M059J (cell line): ENCODE measurements at regions not wholly inside any gene's neighbourhood (a gene's known extent, or its start where the extent isn't known, plus 50 kb on each side); places are given as distances from the start of the nearest gene placed in this dataset.

ENCODE experiments used
- DNase-seq: peaks from one replicate; pipeline ENCODE4 v3.0.0-alpha.2; 2012; ENCODE audit warnings: low read depth

DNA sequence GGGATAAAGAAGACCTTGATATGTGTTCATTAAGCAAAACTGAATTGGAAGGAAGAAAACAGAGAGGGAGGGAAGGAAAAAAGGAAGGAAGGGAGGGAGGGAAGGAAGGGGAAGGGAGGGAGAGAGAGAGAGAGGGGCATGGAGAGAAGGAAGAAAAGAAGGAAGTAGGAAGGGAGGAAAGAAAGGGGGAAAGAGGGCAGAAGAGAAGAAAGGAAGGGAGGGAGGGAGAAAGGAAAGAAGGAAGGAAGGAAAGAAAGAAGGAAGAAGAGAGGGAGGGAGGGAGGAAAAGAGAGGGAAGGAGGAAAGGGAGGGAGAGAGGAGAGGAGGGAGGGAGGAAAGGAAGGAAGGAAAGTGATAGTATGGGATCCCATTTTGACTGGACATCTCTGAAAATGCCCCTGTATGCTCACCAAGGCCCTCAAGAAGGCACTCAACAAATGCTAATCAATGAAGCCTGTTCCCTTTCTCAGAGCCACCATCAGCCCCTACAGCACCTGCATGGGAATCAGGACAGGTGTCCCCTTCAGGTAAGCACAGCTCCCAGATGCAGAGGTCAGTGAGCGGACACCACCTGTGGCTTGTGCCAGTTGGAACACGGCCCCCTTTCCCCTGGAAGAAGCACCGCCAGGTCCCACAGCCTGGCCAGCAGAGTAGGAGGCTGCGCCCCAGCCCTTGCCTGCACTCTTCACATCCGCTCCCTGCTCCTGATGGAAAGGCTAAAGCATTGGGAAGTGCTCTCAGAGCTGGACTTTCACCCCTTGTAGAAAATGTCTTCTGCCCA lies 161.4 kb upstream of the DIO3 start:
- DNase-seq = no peak

DNA sequence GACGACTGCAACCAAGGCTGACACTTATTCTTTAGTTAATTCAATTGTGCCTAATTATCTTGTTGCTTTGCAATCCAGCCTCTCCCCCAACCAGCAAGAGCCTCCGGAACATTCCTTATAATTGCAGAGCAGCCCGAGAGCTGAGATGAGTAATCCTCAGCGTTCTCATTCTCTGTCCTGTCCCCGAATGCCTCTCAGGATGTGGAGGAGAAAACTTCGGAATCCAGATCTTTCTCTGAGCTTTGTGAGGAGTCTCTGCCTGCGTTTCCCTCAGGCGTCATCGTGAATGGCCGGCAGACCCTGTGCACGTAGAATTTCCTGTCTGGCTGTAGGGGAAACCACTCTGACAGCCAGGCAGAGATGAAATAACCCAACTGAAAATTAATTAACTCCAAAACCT lies 160.5 kb upstream of the DIO3 start:
- no peak for DNase-seq

DNA sequence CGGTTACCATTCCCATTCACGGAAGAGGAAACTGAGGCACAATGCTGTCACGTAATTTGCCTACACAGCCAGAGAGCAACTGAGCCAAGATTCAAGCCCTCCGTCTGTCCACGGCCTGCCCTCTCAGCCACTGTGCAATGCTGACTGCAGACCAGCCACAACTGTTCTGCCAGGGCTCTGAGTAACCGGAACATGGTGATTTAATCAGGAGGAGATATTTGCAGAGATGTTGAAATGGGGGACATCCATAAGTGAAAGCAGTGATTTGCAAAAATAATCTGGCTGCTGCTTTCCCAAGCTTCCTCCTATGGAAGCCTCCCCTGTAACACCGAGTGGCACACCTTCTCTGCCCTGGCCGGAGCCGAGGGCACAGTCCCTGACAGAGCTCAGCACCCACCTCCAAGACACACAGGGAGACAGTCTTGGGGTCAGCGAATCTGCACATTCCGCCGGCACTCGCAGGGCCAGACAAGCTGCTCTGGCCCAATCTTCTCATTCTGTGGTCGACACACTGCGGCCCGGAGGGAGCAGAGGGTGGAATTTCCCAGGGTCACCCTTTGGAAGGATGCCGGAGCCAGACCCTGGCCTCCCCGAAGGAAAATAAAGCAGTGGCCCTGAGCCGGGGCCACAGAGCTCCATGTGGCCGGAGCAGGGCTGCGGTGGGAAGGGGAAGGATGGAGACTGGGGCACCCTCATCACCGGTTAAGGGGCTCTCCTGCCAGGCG lies 158.2 kb upstream of the DIO3 start:
- no peak for DNase-seq

DNA sequence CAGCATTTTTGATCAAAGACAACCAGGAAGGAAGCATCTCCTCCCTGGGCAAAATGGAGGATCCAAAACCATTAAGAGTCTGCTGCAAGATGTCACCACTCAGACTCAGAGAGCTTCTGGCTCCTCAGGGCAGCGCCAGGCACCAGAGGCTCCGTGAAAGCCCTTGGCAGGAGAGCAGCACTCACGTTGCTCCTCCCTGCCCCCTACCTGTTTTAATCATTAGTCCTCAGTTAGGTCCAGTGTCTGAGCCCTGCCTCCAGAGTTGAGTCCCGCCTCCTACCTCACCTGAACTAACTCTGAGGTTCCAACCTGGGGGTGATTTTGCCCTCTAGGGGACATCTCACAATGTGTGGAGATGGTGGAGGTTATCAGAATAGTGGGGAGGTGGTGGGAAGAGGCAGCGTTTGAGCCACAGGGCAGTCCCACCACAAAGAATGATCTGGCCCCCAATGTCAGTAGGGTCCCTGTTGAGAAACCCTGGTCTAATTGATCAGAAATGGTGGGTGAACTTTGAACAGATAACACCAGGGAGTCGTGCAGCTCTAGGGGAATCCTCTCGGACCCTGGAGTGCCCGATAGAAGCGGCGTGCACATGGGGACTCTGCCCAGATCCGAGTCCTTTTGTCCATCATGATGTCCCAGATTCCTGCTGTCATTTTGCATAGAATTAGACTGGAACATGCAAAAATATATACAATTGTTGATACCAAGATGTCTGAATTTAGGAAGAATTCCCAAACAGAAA lies 156.7 kb upstream of the DIO3 start:
- no peak for DNase-seq

DNA sequence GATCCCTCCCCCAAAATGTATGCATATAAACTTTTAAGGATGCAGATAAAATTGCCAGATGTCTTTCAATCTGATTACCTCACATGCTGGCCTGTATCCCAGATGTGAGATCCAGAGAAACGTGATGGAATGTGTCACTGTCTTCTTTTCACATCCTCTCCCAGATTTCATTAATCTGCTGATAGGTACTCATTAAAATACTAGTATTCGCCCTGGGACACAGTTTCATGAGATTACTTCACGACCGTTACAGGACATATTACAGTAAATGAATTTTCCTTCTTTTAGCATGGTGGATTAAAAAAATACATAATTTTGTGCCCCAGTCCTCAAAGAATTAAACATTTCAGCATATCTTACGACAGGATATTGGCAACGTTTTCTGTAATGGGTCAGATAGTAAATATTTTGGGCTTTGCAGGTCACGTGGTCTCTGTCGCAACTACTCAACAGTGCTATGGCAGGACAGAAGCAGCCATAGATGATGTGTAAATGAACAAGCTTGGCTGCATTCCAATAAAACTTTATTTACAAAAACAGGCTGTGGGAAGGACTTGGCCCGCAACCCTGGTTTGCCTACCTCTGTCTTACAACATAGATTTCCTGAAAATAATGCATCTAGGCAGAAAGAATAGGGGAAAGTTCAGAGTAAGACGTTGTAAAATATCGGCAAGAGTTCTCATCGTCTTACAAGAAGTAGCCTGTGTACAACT lies 156.0 kb upstream of the DIO3 start:
- DNase-seq = peak; percentile 12

DNA sequence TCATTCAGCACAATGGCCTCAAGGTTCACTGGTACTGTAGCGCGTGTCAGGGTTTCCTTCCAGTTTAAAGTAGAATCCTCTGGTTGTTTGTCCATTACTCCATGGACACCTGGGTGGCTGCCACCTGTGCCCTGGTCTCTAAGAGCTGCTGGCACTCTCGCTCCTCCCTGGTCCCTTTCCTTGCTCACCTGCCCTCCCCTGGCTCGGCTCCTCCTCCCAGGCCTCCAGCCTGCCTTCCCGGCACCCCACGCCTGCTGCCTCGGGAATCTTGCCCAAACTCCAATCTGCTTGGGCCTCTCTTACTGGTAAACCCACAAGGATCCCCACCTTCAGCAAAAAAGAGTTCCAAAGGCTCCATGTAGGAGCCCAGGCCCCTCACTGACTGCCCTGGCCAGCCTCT lies 154.4 kb upstream of the DIO3 start:
- DNase-seq = no peak

DNA sequence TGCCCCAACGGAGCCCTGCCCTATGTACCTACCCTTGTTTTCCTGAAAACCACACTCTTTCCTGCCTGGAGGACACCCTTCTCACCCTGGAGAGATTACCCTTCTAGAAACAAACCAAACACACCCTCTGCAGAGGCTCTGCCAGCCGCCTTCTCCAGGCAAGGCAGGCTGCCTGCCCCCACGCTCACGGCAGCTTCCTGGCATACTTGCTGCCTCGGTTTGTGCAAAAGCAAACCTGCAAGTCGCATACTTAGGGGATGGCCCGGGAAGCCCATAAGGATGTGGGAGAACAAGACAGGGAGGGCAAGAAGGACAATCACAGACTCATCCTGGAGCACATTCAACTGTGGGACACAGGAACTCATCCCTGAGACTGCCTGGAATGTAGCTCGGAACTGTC lies 154.0 kb upstream of the DIO3 start:
- no peak for DNase-seq

DNA sequence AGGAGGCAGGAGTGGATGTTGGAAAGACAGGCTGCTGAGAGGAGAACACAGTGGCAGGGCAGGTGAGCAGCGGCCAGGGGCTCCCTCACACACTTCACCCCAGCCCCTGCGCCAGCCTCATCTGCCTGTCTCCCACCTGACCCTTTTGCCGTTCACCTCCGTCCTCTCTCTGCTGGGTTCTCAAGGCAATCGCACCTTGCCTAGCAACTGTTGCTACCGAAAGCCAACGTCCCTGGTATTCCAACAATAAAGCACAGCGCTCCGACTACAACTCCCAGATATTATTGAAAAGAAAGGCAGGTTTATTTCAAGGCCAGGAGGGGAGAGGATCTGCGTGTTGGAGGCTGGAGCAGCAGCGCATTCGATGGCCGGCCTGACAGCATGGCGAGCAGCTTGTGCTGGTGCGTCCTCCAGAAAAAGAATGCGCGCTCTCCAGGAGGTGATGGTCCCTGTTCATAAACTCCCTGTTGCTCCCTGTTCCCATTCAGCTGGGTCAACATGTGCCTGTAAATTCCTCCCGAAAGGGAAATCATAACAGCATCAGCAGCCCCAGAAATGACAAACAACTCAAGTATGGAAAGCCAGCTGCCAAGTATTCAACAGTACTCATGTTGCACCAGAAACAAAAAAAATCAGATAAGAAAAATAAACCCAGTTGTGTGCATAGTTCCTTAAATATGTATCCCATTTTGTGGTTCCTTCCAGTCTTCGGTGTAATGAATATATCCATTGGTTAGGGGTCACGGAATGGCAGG lies 153.0 kb upstream of the DIO3 start:
- DNase-seq = peak; percentile 70

DNA sequence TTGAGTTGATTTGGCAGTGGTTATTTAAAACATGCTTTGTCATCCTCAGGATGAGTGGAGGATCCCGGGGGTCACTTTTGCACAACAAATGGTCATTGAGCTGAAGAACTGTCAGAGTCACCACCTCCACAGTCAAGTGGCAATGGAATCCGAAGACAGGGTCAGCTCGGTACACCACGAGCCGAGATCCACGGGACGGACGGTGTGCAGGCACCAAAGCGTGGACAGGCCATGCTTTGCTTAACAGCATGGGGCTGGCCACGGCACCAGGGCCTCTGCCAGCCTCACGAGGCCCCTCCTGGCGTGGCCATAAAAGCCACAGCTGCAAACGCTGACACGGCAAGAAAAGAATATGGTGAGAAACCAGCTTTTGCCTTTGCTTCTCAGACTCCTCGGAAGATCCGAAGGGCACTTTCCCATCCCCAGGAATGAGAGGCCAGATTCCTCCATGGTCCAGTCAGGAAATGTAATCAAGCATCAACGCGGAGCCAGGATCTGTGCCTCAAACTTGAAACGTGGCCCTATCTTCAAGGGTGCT lies 152.2 kb upstream of the DIO3 start:
- no peak for DNase-seq

DNA sequence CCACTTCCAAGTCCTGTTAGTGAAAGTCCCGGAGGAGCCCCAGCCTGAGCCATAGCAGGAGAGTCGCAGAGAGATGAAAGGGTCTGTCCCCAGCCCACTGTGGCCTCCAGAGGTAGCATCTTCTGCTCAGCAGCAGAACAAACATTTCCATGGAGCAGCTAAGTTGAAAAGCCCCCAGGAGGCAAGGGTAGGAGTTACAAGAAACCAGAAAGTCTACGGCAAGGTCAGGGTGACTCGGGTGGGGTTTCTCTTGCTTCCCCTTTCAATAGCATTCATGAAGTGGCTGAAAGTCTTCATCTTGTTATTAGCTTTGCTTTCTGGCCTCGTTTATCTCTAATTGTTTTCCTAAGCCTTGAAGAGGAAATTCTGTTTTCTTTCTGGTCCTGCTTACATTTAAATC lies 151.2 kb upstream of the DIO3 start:
- DNase-seq = no peak

DNA sequence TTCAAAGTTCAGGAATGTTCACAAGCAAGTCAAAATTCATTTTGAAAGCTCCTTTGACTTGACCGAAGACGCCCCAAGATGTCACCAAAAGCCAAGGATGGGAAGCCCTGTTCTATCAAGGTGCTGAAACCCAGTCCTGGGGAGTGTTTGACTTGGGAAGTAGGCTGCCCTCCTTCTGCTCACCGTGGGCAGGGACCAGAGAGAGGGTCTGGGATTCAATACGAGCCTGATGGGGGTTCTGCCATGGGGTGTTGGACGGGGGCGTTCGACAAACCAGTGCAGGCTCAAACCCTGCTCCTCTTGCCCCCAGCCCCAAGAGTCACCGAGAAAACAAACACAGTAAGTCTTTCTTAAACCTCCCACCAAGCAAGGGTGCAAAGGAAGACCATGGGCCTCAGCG lies 150.1 kb upstream of the DIO3 start:
- DNase-seq = no peak

DNA sequence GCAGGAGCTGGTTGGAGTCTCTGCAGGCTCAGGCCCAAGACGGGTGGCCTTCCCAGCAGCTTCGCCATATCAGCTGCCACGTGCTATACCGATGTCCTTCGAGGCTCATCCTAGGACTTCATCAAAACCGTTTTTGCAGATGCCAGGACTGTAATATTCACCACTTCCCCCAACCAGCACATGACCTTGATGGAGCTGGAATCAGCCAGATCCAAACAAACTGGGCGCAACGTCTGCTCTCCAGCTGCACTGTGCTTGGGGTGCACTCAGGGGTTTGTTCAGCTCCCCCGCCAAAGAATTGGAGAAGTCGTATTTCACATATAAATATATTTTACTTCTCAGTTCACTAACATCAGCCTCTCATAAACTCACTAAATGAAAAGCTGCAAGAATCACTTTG lies 149.5 kb upstream of the DIO3 start:
- DNase-seq = no peak

DNA sequence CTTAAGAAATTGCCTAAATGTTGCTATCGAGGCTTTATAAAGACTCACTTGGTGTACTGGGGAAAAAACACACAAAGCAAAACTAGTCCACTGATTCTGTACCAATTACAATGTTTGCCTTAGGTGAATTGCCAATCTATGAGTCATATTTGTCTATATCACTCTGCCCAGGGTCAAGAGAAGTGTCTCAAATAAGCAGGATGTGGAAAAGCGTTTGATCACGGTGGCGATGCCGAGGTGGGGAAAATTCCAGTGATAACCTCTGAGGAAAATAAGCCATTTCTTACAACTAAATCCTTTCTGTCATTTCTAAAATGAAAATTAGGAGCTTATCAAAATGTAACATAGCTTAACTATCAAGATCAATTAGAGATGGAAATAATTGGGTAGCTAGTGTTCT lies 148.6 kb upstream of the DIO3 start:
- DNase-seq = peak; percentile 69

DNA sequence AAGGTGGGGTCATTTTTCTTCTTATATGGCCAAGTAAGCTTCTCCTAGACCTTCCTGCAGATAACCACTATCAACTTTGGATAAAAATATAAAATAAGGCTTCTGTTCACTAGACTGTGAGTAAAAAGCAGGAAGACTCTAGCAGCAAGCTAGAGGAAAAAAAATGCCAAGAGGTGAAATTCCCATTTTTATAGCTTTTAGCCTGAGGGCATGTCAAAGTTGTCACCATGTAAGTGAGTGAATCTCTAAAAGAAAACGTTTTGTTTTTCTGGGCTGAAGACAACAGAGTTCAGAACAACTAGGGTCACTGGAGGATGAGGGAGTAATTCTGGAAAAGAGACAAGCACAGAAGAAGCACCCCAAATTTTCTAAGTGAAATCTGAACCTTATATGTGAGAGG lies 143.9 kb upstream of the DIO3 start:
- DNase-seq = peak; percentile 64

DNA sequence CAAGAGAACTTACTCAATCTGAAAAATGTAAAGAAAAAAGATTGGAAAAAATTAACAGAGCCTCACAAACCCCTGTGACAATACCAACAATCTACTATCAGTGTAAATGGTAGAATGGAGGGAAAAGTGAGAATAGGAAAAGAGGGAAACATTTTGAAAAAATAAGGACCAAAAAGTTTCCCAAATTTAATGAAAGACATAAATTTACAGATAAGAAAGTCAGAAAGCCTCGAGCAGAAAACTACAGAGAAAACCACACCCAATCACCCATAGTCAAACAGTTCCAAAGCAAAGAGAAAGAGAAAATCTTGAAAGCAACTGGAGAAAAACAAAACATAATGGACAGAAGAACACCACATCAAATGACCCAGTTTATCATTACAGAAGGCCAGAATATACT lies 142.7 kb upstream of the DIO3 start:
- no peak for DNase-seq

DNA sequence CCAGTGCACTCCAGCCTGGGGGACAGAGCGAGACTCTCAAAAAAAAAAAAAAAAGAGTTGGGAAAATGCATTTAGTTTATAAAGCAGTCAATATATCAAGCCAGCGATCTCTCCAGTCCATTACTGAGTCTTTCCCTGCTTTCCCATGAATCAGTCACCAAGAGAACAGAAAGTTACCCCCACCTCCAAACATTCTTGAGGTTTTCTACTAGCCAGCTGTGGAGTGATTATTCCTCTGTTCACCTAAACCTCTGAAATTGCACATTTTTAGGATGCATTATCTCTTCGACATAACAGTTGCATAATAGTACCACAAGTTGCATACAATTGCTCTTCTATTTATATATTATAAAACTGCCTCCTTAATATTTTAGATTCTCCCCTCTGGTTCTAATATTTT lies 134.8 kb upstream of the DIO3 start:
- DNase-seq = peak; percentile 37

DNA sequence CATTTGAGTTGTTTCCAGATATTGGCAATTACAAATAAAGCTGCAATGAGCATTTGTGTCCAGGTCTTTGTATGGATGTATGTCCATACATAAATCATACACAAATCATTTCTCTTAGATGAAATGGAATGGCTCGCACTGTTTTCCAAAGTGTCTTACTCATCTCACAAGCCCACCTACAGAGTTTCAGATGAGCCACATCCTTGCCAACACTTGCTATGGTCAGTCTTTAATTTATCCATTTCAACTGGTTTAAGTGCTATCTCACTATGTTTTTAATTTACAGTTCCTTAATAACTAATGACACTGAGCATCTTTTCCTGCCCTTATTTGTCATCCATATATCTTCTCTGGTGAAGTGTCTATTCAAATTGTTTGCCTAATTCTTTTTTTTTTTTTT lies 132.9 kb upstream of the DIO3 start:
- no peak for DNase-seq

DNA sequence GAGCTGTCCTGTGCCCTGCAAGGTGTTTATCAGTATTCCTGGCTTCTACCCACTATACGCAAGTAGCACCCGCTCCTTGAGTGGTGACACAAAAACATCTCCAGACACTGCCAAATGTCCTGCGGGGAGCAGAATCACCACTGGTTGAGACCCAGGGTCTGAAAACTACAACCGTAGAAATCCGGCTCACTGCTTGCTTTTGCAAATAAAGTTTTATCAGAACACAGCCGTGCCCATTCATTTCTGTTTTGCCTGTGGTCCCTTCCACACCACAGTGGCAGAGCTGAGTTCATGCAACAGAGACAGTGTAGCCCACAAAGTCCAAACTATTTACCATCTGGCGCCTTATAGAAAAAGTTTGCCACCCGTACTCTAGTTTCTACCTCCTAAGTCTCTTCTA lies 125.7 kb upstream of the DIO3 start:
- DNase-seq = no peak

DNA sequence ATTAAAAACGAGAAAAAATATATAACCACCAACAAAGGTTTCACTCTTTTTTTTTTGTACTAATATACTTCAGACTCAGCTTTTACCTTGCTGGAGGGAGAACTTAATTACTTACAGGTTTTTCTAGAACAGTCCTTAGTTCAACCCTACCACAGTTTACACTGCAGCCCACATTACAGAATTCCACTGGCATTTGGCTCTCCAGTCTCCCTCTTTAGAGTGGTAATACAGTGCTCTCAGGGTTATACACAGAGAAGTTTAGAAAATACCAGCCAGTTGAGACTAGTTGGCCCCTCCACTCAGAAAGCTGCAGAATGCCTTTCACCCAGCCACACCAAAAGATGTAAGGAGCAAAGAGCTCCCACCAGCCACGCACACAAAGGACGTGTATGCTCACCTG lies 122.3 kb upstream of the DIO3 start:
- no peak for DNase-seq

DNA sequence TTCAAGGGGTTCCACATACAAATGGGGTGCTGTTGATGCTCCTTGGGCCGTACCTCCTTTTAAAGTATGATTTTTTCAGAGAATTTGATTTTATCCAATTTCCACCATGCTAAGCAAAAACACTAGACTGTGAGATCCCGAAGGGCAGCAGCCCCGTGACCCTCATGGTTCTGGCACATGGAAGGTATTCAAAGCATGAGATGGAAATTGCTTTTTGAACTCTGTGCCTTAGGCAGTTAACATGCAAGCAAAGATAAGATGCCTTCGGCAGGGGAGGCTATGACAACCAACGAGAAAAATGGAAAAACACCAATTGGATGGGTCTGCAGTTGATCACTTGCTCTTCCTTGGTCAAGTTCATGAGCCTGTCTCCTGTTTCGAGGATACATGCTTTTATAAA lies 120.8 kb upstream of the DIO3 start:
- no peak for DNase-seq

DNA sequence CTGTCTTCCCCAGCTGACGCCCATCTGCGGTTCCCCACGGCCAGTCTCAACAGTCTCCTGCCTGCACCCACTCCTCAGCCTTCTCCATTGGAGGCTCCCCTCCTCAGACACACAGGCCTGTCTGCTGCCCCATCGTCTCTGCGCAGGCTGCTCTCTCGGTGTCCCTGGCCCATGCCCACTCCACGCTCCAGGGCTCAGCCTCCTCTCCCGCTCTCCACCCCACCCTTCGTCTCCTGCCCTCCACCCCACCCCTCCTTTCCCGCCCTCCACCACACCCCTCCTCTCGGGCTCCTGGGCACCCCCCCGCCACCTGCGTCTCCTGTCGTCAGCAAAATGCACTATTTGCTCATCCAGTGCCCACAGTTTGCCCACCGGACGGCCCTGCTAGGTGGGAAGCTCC lies 119.6 kb upstream of the DIO3 start:
- no peak for DNase-seq
